ENCODE measurements at regions not wholly inside any gene's neighbourhood (a gene's known extent, or its start where the extent isn't known, plus 50 kb on each side); places are given as distances from the start of the nearest gene placed in this dataset.

DNA sequence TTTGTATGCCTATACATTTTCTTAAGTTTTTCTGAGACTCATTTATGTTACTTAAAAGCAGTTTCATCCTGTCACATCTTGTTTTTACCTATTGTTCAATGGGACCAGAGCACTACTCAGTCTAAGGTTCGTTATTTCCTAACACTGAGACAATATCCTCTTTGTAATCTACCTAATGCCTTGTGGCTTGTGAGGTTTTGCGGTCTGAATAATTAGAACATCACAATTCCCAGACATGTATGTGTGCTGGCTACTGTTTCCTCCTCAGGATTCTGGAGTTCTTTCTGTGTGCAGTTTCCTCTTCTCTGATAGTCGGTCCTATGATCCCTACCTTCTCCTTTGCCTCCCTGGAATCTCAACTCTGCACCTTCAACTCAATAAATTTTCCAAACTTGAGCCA is 620.2 kb downstream of the ANKRD7 start:
- no peaks in the 10 kb centered on the region for H3K9me3 ChIP-seq (ENCODE audit: insufficient read depth, low read depth, low read length)
- H3K4me3 Mint-ChIP-seq (ENCODE audit: unreplicated experiment): no peak overlapping the region
- H3K9ac ChIP-seq (ENCODE audit: low read length): no peak overlapping the region
- no peaks in the 10 kb centered on the region for H3K79me2 ChIP-seq (ENCODE audit: insufficient read depth, low read length)
- H3K4me1 ChIP-seq (ENCODE audit: insufficient read depth, low read length): no peaks in the 10 kb centered on the region
- no peak overlapping the region for H2AFZ ChIP-seq (ENCODE audit: low read depth, low read length)
- no peaks in the 10 kb centered on the region for H3K9me3 Mint-ChIP-seq (ENCODE audit: unreplicated experiment)
- no peaks in the 10 kb centered on the region for H3K36me3 ChIP-seq (ENCODE audit: insufficient read depth, low read length)
- no peaks in the 10 kb centered on the region for H3K36me3 Mint-ChIP-seq (ENCODE audit: low read depth, unreplicated experiment)
- TF ChIP-seq, protein P1, sequence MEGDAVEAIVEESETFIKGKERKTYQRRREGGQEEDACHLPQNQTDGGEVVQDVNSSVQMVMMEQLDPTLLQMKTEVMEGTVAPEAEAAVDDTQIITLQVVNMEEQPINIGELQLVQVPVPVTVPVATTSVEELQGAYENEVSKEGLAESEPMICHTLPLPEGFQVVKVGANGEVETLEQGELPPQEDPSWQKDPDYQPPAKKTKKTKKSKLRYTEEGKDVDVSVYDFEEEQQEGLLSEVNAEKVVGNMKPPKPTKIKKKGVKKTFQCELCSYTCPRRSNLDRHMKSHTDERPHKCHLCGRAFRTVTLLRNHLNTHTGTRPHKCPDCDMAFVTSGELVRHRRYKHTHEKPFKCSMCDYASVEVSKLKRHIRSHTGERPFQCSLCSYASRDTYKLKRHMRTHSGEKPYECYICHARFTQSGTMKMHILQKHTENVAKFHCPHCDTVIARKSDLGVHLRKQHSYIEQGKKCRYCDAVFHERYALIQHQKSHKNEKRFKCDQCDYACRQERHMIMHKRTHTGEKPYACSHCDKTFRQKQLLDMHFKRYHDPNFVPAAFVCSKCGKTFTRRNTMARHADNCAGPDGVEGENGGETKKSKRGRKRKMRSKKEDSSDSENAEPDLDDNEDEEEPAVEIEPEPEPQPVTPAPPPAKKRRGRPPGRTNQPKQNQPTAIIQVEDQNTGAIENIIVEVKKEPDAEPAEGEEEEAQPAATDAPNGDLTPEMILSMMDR (IDR thresholded peaks at IDR 0.05; ENCODE audit: insufficient read depth, low read depth, low read length): no peak
- TF ChIP-seq EZH2 (IDR thresholded peaks at IDR 0.05; ENCODE audit: insufficient read depth, low read length): no peak
- no peak for DNase-seq (ENCODE audit: low read depth)
- H3K27me3 Mint-ChIP-seq (ENCODE audit: low read depth, unreplicated experiment): no peaks in the 10 kb centered on the region
- H3K27ac ChIP-seq (ENCODE audit: low read depth, low read length): no peak overlapping the region
- no peak overlapping the region for H3K4me2 ChIP-seq (ENCODE audit: low read length)
- H3K27ac Mint-ChIP-seq (ENCODE audit: unreplicated experiment): no peak overlapping the region
- FAIRE-seq: no peak
- H3K27me3 ChIP-seq (ENCODE audit: insufficient read depth, low read length): no peaks in the 10 kb centered on the region
- no peaks in the 10 kb centered on the region for H4K20me1 ChIP-seq (ENCODE audit: insufficient read depth, low read length)
- H3K4me1 Mint-ChIP-seq (ENCODE audit: low read depth, unreplicated experiment): no peaks in the 10 kb centered on the region
- no peak overlapping the region for H3K4me3 ChIP-seq (ENCODE audit: insufficient read depth, low read depth, low read length)

DNA sequence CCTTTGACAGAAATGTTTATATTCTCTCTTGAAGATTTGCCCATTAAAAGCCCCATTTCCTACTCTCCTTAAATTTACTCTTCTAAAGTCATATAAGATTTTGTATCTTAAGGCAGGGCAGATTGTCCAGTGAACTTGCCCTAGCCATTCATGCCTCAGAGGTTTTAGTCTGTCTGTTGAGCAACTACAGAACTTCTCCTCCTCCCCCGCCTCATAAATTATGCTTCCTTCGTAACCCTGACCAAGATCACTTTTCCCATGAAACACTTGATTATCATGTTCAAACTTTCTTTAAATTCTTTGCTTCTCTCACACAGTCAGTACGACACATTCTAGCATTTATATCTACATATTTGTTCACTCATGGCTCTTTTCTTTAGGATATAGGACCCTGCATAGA is 621.3 kb downstream of the ANKRD7 start:
- TF ChIP-seq, protein P1 (IDR thresholded peaks at IDR 0.05; ENCODE audit: insufficient read depth, low read depth, low read length): no peak
- no peak for TF ChIP-seq EZH2 (IDR thresholded peaks at IDR 0.05; ENCODE audit: insufficient read depth, low read length)
- no peaks in the 10 kb centered on the region for H3K9me3 Mint-ChIP-seq (ENCODE audit: unreplicated experiment)
- Histone ChIP-seq H4K20me1 (ENCODE audit: insufficient read depth, low read length) (no peaks in the 10 kb centered on the region), H3K27me3 (ENCODE audit: insufficient read depth, low read length) (no peaks in the 10 kb centered on the region), H3K4me2 (ENCODE audit: low read length) (no peak overlapping the region), H3K27ac (ENCODE audit: low read depth, low read length) (no peak overlapping the region), H3K36me3 (ENCODE audit: insufficient read depth, low read length) (no peaks in the 10 kb centered on the region), H2AFZ (ENCODE audit: low read depth, low read length) (no peak overlapping the region), H3K4me3 (ENCODE audit: insufficient read depth, low read depth, low read length) (no peak overlapping the region), H3K9me3 (ENCODE audit: insufficient read depth, low read depth, low read length) (no peaks in the 10 kb centered on the region), H3K79me2 (ENCODE audit: insufficient read depth, low read length) (no peaks in the 10 kb centered on the region), H3K9ac (ENCODE audit: low read length) (no peak overlapping the region), H3K4me1 (ENCODE audit: insufficient read depth, low read length) (no peaks in the 10 kb centered on the region)
- no peaks in the 10 kb centered on the region for H3K36me3 Mint-ChIP-seq (ENCODE audit: low read depth, unreplicated experiment)
- FAIRE-seq: no peak
- DNase-seq (ENCODE audit: low read depth): no peak
- H3K4me3 Mint-ChIP-seq (ENCODE audit: unreplicated experiment): no peak overlapping the region
- no peaks in the 10 kb centered on the region for H3K4me1 Mint-ChIP-seq (ENCODE audit: low read depth, unreplicated experiment)
- no peaks in the 10 kb centered on the region for H3K27me3 Mint-ChIP-seq (ENCODE audit: low read depth, unreplicated experiment)
- no peak overlapping the region for H3K27ac Mint-ChIP-seq (ENCODE audit: unreplicated experiment)

DNA sequence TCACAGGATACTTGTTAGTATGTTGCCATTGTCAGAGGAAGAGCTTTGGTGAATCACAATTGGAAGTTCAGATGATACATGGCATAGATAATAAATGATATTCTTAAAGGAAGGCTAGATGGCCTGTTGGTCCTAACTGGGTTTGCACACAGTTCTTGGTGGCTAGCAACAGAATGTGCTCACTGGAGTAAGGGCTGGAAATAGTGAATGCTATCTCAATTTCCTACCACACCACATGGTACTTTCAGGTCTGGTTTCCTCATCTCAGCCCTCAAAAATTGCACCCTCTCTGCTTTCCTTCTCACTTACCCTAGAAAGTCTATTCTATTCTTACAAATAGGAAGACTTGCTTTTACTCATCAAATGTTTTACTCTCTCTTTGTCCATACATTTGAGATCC is 622.5 kb downstream of the ANKRD7 start:
- H3K27ac ChIP-seq (ENCODE audit: low read depth, low read length): no peak overlapping the region
- FAIRE-seq (no peak), DNase-seq (ENCODE audit: low read depth) (no peak)
- Mint-ChIP-seq H3K9me3 (ENCODE audit: unreplicated experiment) (no peaks in the 10 kb centered on the region), H3K4me1 (ENCODE audit: low read depth, unreplicated experiment) (no peaks in the 10 kb centered on the region), H3K27me3 (ENCODE audit: low read depth, unreplicated experiment) (no peaks in the 10 kb centered on the region), H3K4me3 (ENCODE audit: unreplicated experiment) (no peak overlapping the region), H3K27ac (ENCODE audit: unreplicated experiment) (no peak overlapping the region), H3K36me3 (ENCODE audit: low read depth, unreplicated experiment) (no peaks in the 10 kb centered on the region)
- no peak overlapping the region for H2AFZ ChIP-seq (ENCODE audit: low read depth, low read length)
- no peaks in the 10 kb centered on the region for H4K20me1 ChIP-seq (ENCODE audit: insufficient read depth, low read length)
- H3K4me3 ChIP-seq (ENCODE audit: insufficient read depth, low read depth, low read length): no peak overlapping the region
- H3K36me3 ChIP-seq (ENCODE audit: insufficient read depth, low read length): no peaks in the 10 kb centered on the region
- H3K4me2 ChIP-seq (ENCODE audit: low read length): no peak overlapping the region
- no peaks in the 10 kb centered on the region for H3K79me2 ChIP-seq (ENCODE audit: insufficient read depth, low read length)
- H3K4me1 ChIP-seq (ENCODE audit: insufficient read depth, low read length): no peaks in the 10 kb centered on the region
- TF ChIP-seq, protein P1 (IDR thresholded peaks at IDR 0.05; ENCODE audit: insufficient read depth, low read depth, low read length): no peak
- TF ChIP-seq EZH2 (IDR thresholded peaks at IDR 0.05; ENCODE audit: insufficient read depth, low read length): no peak
- no peak overlapping the region for H3K9ac ChIP-seq (ENCODE audit: low read length)
- no peaks in the 10 kb centered on the region for H3K9me3 ChIP-seq (ENCODE audit: insufficient read depth, low read depth, low read length)
- no peaks in the 10 kb centered on the region for H3K27me3 ChIP-seq (ENCODE audit: insufficient read depth, low read length)

All from astrocyte (in vitro differentiated cells and primary cell).